ENCODE measurements at regions not wholly inside any gene's neighbourhood (a gene's known extent, or its start where the extent isn't known, plus 50 kb on each side); places are given as distances from the start of the nearest gene placed in this dataset.
A peak's percentile ranks its signal among the peaks of the same experiment; 100 is the strongest.
"Not testable (repeated sequence)": the region's sequence is repeated elsewhere in the genome, so short reads cannot be mapped to it uniquely, and the experiment has no call there.

- DNase-seq: not testable (repeated sequence)
Observed at GRCh38 chr4:8965896-8966295, 94.3 kb upstream of the HMX1 start.

GRCh38 chr4:8964201-8964788, 92.7 kb upstream of the HMX1 start:
- peak in 1 of 2 donors; percentile 24 for DNase-seq

- not testable (repeated sequence) for DNase-seq
Observed at GRCh38 chr4:8963533-8963932, 91.9 kb upstream of the HMX1 start.

- DNase-seq: peak; percentile 59 to 80
Observed at GRCh38 chr4:8961343-8961742, 89.7 kb upstream of the HMX1 start.

GRCh38 chr4:8959471-8959870, 87.8 kb upstream of the HMX1 start:
- DNase-seq: not testable (repeated sequence)

GRCh38 chr4:8954001-8954400, 82.4 kb upstream of the HMX1 start:
- not testable (repeated sequence) for DNase-seq

GRCh38 chr4:8952791-8953190, 81.2 kb upstream of the HMX1 start:
- DNase-seq: not testable (repeated sequence)

GRCh38 chr4:8952109-8952508, 80.5 kb upstream of the HMX1 start:
- not testable (repeated sequence) for DNase-seq

GRCh38 chr4:8945506-8945905, 73.9 kb upstream of the HMX1 start:
- not testable (repeated sequence) for DNase-seq

GRCh38 chr4:8943367-8943766, 71.7 kb upstream of the HMX1 start:
- DNase-seq: not testable (repeated sequence)

GRCh38 chr4:8942088-8942487, 70.4 kb upstream of the HMX1 start:
- not testable (repeated sequence) for DNase-seq

- DNase-seq: not testable (repeated sequence)
Observed at GRCh38 chr4:8941492-8941805, 69.8 kb upstream of the HMX1 start.

GRCh38 chr4:8940792-8941491, 69.3 kb upstream of the HMX1 start:
- DNase-seq: peak in 1 of 2 donors; percentile 22

- DNase-seq: no peak
Observed at GRCh38 chr4:8939840-8940742, 68.5 kb upstream of the HMX1 start.

- DNase-seq: no peak
Observed at GRCh38 chr4:8939160-8939839, 67.7 kb upstream of the HMX1 start.

- no peak for DNase-seq
Observed at GRCh38 chr4:8938623-8939022, 67.0 kb upstream of the HMX1 start.

GRCh38 chr4:8938137-8938536, 66.5 kb upstream of the HMX1 start:
- no peak for DNase-seq

GRCh38 chr4:8932884-8933283, 61.2 kb upstream of the HMX1 start:
- no peak for DNase-seq

- DNase-seq: no peak
Observed at GRCh38 chr4:8928074-8928473, 56.4 kb upstream of the HMX1 start.

- DNase-seq: peak in 1 of 2 donors; percentile 4
Observed at GRCh38 chr4:8922481-8922880, 50.8 kb upstream of the HMX1 start.

- DNase-seq: peak in 1 of 2 donors; percentile 12
Observed at GRCh38 chr4:8921465-8921864, 49.8 kb upstream of the HMX1 start.

Data from stimulated activated CD4-positive, alpha-beta T cell treated with anti-CD3 and anti-CD28 coated beads, Interleukin-2, amount 100 ng/mL, for 24 hours (primary cell).